CD4-positive, alpha-beta T cell (primary cell): ENCODE measurements at regions not wholly inside any gene's neighbourhood (a gene's known extent, or its start where the extent isn't known, plus 50 kb on each side); places are given as distances from the start of the nearest gene placed in this dataset.

ENCODE experiments used
- ATAC-seq: fragments of 200-7000 bp; cut with Tn5 transposase; one replicate; pipeline ENCODE4 v1.10.0; 2022; ENCODE audit warnings: mild to moderate bottlenecking; ENCODE audit not compliant: poor library complexity
- CTCF ChIA-PET: fragments of 350-600 bp; sonication (Branson Sonifier 250); formaldehyde crosslinking; loops from one replicate; lab custom pipeline; 2021; ENCODE audit warnings: antibody characterized with exemption, inconsistent platforms; lab: Charles Lee
- POLR2A ChIA-PET: fragments of 350-600 bp; sonication (Branson Sonifier 250); formaldehyde crosslinking; loops from one replicate; lab custom pipeline; 2021; ENCODE audit warnings: antibody characterized with exemption, inconsistent platforms; lab: Charles Lee
- DNase-seq, 14 experiments: peaks; one replicate each; pipeline ENCODE4 v3.0.0-alpha.2; 2013 to 2020; ENCODE audit warnings: mixed read lengths in 2 of 14
- H3K27ac ChIP-seq, 2 donors: one replicate each; pipeline versions ENCODE4 v1.5.1 to v1.7.0; 2013; ENCODE audit warnings: low read length in 2 of 2, low read depth in 1 of 2, mild to moderate bottlenecking in 1 of 2
- H3K27me3 ChIP-seq, 2 experiments: 1 replicate in 1 of 2; 2 replicates in 1 of 2; pipeline versions ENCODE4 v1.6.1 to v1.7.0; 2013; ENCODE audit warnings: low read length in 2 of 2, control low read depth in 1 of 2, mild to moderate bottlenecking in 1 of 2, moderate library complexity in 1 of 2; ENCODE audit not compliant: insufficient read depth in 2 of 2, control insufficient read depth in 1 of 2
- H3K36me3 ChIP-seq: one replicate; pipeline ENCODE4 v1.6.1; 2013; ENCODE audit warnings: low read length, control low read depth; ENCODE audit not compliant: insufficient read depth
- H3K4me1 ChIP-seq: one replicate; pipeline ENCODE4 v1.6.1; 2013; ENCODE audit warnings: low read length, control low read depth; ENCODE audit not compliant: insufficient read depth
- H3K4me3 ChIP-seq: one replicate; pipeline ENCODE4 v1.5.1; 2013; ENCODE audit warnings: mild to moderate bottlenecking, low read length, moderate library complexity
- H3K9me3 ChIP-seq, 2 experiments: 1 replicate in 1 of 2; 2 replicates in 1 of 2; pipeline versions ENCODE4 v1.6.1 to v1.7.0; 2013; ENCODE audit warnings: low read length in 2 of 2, mild to moderate bottlenecking in 2 of 2, control low read depth in 1 of 2, moderate library complexity in 1 of 2; ENCODE audit not compliant: control insufficient read depth in 1 of 2, insufficient read depth in 1 of 2
- H3K27ac Mint-ChIP-seq: one replicate; pipeline ENCODE4 v1.8.0; 2020; ENCODE audit warnings: mixed read lengths
- H3K27me3 Mint-ChIP-seq: one replicate; pipeline ENCODE4 v1.8.0; 2021; ENCODE audit warnings: mixed read lengths
- H3K36me3 Mint-ChIP-seq: one replicate; pipeline ENCODE4 v1.8.0; 2021; ENCODE audit warnings: low read depth, mixed read lengths
- H3K4me1 Mint-ChIP-seq: one replicate; pipeline ENCODE4 v1.8.0; 2021; ENCODE audit warnings: low read depth, mixed read lengths
- H3K4me3 Mint-ChIP-seq: one replicate; pipeline ENCODE4 v1.8.0; 2020; ENCODE audit warnings: mild to moderate bottlenecking, mixed read lengths
- H3K9me3 Mint-ChIP-seq: one replicate; pipeline ENCODE4 v1.8.0; 2020; ENCODE audit warnings: mixed read lengths
- CTCF ChIP-seq: fragments of 200-600 bp; IDR thresholded peaks from one replicate; pipeline ENCODE4 v1.8.0; 2022; ENCODE audit warnings: antibody characterized with exemption, mild to moderate bottlenecking
- intact Hi-C, 2 experiments: fragments of 100-400 bp; cut with DNase I in 1 of 2; cut with micrococcal nuclease in 1 of 2; formaldehyde crosslinking; loops; one replicate each; pipeline versions ENCODE4 v1.15.1 to v1.9.0; 2023 to 2025; cut with DNase I, micrococcal nuclease

GRCh38 chr18:78072375-78072774, 822.7 kb downstream of the GALR1 start:
- H3K27ac ChIP-seq = no peak overlapping the region
- no peaks in the 10 kb centered on the region for H3K36me3 ChIP-seq
- DNase-seq (no peak), ATAC-seq (no peak)
- H3K4me1 ChIP-seq = no peaks in the 10 kb centered on the region
- intact Hi-C loops = no loop called here
- Mint-ChIP-seq H3K4me1 (no peaks in the 10 kb centered on the region), H3K27me3 (no peaks in the 10 kb centered on the region), H3K27ac (no peak overlapping the region), H3K4me3 (no peak overlapping the region), H3K9me3 (peaks cover 1% of the 10 kb centered on the region), H3K36me3 (no peaks in the 10 kb centered on the region)
- TF ChIP-seq CTCF = no peak
- CTCF ChIA-PET = no interaction called here
- H3K4me3 ChIP-seq = no peak overlapping the region
- H3K27me3 ChIP-seq = no peaks in the 10 kb centered on the region
- H3K9me3 ChIP-seq = peaks cover 0 to 8% of the 10 kb centered on the region in 2 experiments
- POLR2A ChIA-PET = no interaction called here

- no peak for ATAC-seq
- no peaks in the 10 kb centered on the region for H3K27me3 ChIP-seq
- H3K27ac Mint-ChIP-seq = no peak overlapping the region
- no peak for TF ChIP-seq CTCF
- H3K27me3 Mint-ChIP-seq = no peaks in the 10 kb centered on the region
- H3K4me3 ChIP-seq = no peak overlapping the region
- ChIA-PET CTCF (no interaction called here), POLR2A (no interaction called here)
- no peak for DNase-seq
- H3K9me3 ChIP-seq = peaks cover 0 to 8% of the 10 kb centered on the region in 2 experiments
- H3K27ac ChIP-seq = no peak overlapping the region
- intact Hi-C loops = no loop called here
- no peaks in the 10 kb centered on the region for H3K36me3 ChIP-seq
- H3K9me3 Mint-ChIP-seq = peaks cover under 1% of the 10 kb centered on the region
- no peaks in the 10 kb centered on the region for H3K4me1 Mint-ChIP-seq
- no peaks in the 10 kb centered on the region for H3K4me1 ChIP-seq
- no peak overlapping the region for H3K4me3 Mint-ChIP-seq
- H3K36me3 Mint-ChIP-seq = no peaks in the 10 kb centered on the region
Observed at GRCh38 chr18:78073275-78073674, 823.6 kb downstream of the GALR1 start.

- H3K27me3 Mint-ChIP-seq = no peaks in the 10 kb centered on the region
- no peak overlapping the region for H3K27ac Mint-ChIP-seq
- no peaks in the 10 kb centered on the region for H3K36me3 ChIP-seq
- no peak for DNase-seq
- H3K4me3 Mint-ChIP-seq = no peak overlapping the region
- no peak overlapping the region for H3K27ac ChIP-seq
- no peaks in the 10 kb centered on the region for H3K27me3 ChIP-seq
- H3K9me3 ChIP-seq = peaks cover 0 to 8% of the 10 kb centered on the region in 2 experiments
- POLR2A ChIA-PET = no interaction called here
- intact Hi-C loops = no loop called here
- no peak for ATAC-seq
- CTCF ChIA-PET = no interaction called here
- no peak overlapping the region for H3K4me3 ChIP-seq
- no peaks in the 10 kb centered on the region for H3K4me1 ChIP-seq
- no peaks in the 10 kb centered on the region for H3K36me3 Mint-ChIP-seq
- H3K9me3 Mint-ChIP-seq = no peaks in the 10 kb centered on the region
- H3K4me1 Mint-ChIP-seq = no peaks in the 10 kb centered on the region
- no peak for TF ChIP-seq CTCF
Observed at GRCh38 chr18:78074400-78075020, 824.9 kb downstream of the GALR1 start.
